HG02759 (cell line): ENCODE measurements at regions not wholly inside any gene's neighbourhood (a gene's known extent, or its start where the extent isn't known, plus 50 kb on each side); places are given as distances from the start of the nearest gene placed in this dataset.
A peak's percentile ranks its signal among the peaks of the same experiment; 100 is the strongest.

ENCODE experiments used
- ATAC-seq: cut with Tn5 transposase; IDR thresholded peaks from one replicate; pipeline ENCODE4 v1.9.1; 2021; ENCODE audit warnings: mild to moderate bottlenecking, moderate library complexity; ENCODE audit not compliant: unreplicated experiment

DNA sequence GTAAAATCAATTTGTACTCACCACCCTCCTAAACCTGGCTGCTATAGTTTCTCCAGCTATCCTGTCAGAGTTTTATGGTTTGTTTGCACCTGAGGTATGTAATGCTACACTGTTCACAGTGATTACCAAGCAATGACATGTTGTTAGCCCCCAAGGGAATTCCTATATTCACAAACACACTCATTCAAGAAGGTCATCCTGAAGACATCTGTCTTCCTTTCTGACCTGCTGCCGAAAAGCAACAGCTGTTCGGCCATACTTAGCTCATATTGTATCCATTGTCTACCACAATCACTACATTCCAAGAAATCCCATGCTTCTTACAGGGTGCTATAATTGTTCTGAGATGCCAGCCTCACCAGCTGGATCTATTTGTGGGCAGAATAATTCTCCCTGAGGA lies 160.1 kb upstream of the GYPA start:
- no peak for ATAC-seq

DNA sequence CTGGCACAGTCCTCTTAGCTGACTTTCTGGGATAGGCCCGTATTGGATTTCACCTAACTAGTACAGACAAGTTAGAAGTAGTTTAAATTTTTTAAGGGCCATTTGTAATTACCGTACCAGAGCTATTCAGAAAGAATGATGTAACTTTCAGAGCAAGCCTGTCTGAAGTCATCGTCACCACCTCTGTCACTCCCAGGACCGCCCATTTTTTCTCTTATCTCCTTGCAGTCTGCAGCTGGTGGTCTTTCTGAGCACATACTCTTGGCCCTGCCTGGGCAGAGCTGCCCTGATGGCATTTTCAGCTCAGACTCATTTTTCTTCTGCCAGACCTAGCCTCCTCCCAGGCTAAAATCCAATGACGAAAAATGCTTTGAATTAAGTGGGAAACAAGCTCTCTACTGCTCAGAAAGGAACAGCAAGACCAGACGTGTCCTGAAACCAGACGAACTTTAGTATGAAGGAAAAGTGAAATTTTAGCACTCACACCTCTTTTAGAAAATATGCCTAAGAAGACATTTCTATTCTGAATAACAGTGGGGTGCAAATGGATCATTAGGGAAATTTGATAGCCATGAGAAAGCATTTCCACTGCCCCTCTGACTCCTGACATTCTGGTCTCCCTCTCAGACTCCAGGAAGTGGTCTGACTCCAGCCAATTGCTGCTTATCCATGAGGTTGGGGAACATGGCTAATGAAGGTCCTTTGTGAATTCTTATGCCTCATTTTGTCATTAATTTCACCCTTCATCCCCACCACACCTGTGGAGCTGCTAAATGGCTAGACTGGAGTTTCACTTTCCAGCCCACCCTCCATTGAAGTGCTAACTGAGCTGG lies 162.4 kb upstream of the GYPA start:
- no peak for ATAC-seq

DNA sequence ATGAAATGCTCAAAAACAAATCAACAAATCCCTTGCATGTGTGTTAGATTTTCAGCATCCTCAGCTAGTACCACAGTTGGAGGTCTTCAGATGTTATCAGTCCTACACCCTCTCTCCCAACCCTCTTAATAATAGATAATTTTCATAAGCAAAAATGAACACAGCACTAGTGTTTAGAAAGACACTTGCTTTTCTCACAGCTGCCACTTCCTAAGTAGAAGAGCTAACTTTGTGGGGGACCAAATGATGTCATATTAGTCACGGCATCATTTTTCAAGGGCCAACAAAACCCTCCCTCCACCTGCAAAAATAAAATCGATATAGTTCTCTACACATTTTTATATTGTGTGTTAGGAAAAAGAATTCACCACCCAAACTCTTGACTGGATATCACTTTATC lies 163.5 kb upstream of the GYPA start:
- ATAC-seq = no peak

DNA sequence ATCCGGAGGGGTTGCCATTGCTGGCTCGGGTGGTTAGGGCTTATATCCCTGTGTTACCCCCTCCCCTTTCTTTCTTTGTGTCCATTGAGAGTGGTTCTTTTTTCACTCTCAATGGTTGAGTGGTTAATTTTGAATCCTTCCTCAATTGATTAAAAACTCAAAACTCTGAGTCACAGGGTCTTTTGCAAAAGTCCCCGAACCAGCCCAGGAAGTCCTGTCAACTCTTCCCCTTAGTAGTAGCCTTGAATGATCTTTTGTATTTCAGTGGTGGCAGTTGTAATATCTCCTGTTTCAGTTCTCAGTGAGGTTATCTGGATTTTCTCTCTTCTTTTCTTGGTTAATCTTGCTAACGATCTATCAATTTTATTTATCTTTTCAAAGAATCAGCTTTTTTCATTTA lies 170.0 kb upstream of the GYPA start:
- ATAC-seq = no peak

DNA sequence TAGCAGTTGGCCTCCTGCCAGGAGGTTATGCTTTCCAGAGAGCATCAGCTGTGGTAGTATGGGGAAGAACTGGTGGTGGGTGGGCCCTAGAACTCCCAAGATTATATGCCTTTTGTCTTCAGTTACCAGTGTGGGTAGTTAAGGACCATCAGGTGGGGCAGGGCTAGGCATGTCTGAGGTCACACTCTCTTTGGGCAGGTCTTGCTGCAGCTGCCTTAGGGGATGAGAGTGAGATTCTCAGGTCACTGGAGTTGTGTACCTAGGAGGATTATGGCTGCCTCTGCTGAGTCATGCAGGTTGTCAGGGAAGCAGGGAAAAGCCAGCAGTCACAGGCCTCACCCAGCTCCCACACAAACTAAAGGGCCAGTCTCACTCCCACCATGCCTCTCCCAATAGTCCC lies 172.9 kb upstream of the GYPA start:
- ATAC-seq = no peak

DNA sequence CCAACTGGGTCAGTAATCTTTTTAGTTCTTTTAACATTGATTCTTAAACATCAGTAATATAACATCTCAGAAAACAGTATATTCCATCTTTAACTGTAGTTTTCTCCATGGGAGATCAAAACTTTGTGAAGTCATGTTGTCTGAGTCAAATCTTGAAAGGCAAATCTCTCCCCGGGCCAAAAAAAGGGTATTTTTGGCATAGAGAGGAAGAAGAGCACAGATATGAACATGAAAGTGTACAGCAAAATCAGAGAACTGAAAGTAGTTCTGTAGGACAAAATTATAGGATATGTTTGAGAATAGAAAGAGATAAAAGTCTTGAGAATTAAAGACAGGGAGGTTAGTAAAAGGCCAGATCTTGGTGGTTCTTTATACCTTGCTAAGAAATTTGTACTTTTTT lies 176.4 kb upstream of the GYPA start:
- no peak for ATAC-seq

DNA sequence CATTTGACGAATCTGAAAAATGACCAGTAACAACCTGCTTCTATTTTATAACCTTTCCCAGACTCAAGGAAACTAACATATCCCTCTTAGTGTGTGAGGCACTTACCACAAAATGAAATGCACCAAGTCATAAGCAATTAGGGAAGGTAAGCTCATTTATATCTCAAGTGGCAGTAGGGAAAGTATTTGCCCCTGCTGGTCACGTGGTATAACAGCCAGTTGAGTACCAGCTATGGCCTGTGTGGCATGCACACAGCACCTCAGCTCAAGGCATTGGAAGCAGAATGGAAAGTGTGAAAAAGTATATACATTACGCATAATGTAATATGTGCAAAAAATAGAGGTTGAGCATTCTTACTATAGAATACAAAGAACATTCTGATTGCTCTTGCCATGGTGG lies 178.3 kb upstream of the GYPA start:
- no peak for ATAC-seq

DNA sequence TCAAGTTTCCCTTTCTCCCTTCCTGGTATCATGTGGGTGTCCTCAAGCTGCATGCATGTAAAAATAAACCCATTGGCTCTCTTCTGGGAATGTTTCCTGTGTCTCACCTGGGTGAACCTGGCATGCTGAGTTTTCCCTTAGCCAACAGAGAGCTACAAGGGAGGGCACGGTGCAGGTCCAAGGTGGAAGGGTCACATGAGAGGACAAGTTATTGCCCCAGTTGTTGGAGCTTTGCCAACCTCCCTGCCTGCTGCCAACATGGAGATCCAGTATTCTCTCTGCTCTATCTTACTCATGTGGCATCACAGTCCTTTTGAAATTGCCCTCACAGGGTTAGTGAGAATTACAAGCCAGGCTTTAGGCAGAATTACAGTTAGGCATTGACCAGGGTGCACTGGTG lies 196.1 kb upstream of the GYPA start:
- ATAC-seq = no peak

DNA sequence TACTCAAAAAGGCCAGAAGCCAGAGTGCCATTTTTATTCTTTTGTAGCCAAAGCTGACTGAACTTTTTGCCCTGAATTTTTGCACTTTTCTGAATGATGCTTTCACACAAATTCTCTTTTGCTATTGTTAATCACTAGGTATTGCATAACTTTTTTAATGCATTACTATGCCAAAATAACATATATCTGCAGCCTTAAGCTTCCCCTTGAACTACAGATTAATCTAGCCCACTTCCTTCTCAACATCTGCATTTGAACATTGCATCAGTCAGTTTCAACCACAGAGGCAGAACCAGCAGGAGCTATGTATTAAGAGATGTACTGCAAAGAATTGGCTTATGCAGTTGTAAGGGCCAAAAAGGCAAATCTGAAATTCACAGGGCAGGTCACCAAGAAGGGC lies 197.6 kb upstream of the GYPA start:
- ATAC-seq = no peak

DNA sequence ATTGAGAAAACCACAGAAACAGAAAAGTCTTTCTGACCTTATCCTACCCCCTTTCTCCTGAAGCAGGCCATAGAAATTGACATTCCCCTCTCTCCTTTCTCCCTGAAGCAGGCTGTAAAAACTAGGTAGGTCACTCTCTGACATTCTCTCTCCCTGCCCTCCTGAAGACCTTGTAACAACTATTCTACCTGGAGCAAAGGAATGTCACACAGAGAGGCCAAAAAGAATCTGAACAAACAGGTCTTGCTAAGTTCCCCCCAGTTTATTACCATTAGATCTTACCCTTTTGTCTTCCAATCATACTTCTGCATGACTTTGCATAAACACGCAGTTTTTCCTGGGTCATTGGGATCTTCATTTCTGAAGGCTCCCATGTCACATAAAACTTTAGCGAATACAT lies 198.3 kb upstream of the GYPA start:
- ATAC-seq = no peak

DNA sequence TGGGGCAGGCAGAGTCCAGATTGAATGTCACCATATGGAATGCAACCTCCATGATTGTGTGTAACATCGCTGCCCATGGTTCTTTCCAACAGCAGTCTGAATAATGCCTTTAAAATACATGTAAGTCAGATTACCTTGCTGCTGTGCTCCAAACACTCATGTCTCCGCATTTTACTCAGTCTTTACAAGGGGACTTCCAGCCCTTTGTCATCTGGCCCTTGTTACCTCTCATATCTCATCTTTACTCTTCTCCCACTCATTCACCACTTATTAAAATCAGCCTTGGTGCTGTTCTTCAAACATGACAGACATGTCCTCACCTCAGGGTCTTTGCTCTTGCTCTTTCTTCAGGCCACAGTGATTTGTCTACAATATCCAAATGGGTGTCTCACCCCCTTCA lies 200.4 kb upstream of the GYPA start:
- ATAC-seq = no peak

DNA sequence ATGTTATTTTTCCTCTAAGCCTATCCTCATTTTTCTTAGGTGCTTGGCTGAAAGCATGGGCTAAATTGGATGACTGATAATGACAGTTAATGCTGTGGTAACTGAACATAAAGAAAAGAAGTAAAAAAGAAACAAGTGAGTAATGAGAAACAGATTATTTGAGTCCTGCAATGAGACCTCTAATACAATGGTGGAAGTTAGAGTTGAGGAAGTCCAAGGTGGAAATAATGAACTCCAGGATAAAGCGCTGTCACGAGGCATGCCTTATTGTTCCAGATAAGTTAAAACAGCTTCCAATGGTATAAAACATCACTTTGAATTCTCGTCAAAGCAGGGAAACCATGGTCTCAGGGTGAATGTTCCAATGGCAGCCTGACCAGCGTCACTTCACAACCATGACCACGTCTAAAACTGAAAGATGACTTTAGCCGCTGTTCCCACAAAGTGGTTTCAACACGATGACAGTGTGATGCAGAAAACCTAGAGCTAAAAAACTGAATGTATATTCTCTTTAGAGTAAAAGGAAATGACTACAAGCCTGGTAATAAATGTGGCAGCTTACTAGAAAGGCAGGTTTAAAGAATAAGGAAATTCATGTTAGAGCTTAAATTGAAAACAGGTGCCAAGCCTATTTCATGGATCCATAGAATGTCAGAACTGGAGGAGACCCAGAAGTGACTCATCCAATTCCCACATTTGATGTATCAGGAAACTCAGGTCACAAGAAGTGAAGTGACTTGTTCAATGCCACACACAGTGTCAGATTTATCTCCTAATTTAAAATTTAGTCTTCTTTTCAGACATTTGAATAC lies 202.6 kb upstream of the GYPA start:
- no peak for ATAC-seq

DNA sequence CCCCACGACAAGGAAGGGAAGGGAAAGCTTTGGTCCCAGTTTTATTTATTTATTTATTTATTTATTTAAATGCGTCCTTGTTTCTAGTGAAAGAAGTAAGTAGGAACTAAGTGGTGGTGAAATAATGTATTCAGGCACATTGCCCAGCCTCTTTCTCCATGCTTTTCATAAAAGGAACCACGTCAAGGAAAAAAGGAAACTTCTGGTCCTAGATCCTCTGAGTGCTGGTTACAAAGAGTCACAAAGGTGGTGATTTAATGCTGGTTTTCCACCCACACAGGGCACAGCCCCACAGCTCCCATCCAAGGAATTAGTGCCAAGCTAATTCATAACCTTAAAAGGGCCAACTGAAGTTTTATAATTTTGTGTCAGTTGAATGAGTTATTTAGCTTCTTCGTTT lies 206.6 kb upstream of the GYPA start:
- ATAC-seq = no peak

DNA sequence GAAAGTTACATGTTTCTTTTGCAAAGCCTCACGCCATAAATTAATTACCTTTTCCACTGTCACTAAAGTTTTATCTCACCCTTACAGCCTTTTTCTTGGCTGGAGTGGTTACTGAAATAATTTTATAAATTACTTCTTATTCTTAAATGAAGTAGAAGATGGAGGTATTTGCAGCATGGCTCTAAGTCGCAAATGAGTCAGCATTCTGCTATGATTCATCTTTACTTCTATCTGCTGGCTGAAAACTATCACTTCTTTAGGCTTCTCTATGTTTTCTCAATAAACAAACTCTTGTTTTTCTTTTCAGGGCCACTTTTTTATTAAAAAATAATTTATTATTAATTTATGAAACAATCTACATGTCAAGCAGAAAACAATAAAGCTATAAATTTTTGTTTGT lies 210.2 kb upstream of the GYPA start:
- no peak for ATAC-seq

DNA sequence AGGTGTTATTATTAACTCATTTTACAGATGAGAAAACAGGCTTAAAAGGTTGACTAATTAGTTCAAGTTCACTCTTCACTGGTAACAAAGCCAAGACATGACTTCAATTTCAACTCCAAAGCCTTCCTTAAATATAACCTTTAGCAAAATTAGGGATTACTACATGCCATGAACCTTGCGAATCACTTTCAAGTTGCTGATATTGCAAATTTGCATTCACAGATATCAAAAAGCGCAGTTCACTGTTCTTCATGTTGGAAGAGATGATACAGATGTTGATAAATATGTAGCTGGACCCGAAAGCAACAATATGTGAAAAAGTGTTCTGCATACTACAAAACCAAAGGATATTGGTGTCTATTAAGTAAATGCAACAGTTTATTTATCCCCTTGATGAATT lies 210.8 kb upstream of the GYPA start:
- no peak for ATAC-seq

DNA sequence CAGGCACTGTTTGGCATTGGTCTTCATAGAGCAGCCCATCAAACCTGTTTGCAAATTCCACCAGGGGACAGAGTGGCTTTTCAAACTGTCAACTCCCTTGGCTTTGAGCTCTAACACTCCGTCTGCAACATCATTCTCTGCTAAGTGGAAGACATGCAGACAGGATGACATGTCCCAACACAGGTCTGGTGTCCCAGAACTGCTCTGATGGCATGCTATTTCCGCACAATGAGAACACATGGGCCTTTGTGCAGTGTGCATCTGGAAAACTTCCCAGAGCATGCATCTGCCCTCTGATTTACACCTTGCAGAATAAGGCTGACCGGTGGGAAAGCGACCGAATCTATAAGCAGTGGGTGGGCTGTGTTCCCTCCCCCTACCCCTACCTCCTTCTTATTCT lies 212.8 kb upstream of the GYPA start:
- ATAC-seq = no peak

DNA sequence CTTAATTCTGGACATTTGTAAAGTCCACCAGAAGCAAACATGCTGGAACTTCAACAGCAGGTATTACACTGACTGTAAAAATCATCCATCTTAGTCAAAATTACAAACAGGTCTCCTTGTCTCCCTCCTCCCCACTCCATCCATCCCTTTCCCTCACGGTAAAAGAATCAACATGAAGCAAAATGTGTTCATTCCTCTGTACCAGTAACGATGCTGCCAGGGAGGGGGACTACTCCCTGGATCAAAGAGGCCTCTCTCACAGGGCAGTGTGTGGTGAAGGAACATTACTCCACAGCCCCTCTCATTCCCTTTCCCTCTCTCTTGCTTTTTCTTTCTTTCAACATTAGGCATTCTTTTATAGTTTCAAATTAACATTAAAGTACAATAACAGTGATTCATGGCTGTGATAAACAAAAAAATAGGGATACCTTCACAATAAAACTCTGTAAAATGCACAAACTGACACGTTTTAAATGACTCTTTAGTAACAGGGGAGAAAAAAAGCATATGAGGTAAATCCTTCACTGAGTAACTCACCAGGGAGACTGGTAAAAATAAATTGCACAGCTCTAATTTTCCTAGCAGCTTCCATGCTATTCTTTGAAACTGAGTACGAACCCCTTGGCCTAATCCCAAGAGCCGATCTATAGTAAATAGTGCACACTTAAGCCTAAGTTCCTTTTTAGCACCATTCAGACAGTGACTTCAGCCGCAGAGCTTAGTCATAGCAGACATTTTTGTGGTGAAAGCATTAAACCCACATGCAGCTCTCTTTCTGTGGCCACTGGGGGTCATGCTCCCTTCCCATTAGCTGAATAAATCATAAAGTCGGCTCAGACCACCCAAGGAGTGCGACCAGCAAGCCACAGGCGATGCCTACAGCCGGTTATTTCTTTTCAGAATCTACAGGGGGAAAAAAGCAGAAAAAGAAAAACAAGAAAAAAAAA lies 215.6 kb upstream of the GYPA start:
- ATAC-seq = peak; percentile 95

DNA sequence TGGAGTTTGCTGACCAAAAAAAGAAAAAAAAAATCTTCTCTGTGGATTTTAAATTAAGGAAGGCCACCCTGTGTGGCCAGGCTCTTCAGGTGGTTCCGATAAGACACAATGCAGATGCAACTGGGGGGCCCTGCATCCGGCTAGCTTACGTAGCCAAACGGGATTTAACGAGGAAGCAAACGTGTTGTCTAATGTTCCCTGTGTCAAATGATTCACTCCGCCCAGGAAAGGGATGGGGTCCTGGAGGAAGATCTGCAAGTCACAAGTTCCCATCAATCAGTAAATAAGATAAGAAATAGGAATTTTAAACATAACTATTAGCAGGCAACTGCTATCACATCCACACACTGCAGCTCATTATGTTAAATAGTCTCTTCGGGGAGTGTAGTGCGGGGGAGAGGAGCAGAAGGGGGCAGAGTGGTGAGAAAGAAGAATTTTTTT lies 216.4 kb upstream of the GYPA start:
- ATAC-seq = no peak

DNA sequence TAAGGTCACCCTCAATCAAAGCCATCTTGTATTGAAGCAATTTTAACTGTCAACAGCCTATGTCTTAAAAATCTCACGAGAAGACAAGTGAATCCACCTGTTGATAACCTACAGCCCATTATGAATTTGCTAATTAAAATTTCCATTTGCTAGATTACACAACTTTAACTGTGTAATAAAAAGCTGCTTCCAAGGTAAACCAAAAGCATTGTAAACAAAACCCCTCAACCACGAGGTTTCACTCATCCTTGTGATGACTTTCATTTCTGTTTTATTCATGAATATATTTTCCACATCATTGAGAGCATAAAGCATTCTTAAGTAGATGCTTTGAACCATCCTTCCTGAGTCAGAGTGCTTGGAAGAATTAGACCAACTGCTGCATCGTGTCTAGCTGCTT lies 217.5 kb upstream of the GYPA start:
- no peak for ATAC-seq

DNA sequence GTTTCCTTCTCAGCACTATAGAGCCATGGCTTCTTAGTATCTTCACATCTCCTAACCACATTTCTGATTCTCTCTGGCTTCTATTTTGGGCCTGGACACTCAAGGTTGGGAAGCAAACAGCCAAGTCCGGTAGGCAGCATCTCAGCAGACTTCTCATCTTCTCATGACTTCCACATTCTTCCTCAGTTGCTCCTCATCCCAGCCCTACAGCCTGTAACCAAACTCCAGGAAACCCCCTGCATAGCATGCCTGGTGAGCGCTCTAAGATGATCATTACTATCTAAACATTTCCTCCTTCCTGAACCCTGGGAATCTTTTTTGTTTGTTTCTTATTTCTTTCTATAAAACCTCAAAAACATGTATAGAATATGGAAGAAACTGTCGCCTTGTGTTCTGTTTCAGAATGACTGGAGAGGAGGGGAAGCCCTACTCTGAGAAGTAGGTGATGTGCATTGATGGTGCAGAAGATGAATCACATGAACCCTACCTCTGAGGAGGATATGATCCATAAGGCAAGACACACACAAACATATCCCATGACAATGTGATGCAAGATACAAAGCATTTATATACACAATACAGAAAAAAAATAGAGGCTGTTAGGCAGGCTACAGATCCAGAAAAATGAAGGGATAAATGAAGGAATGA lies 219.8 kb upstream of the GYPA start:
- no peak for ATAC-seq

DNA sequence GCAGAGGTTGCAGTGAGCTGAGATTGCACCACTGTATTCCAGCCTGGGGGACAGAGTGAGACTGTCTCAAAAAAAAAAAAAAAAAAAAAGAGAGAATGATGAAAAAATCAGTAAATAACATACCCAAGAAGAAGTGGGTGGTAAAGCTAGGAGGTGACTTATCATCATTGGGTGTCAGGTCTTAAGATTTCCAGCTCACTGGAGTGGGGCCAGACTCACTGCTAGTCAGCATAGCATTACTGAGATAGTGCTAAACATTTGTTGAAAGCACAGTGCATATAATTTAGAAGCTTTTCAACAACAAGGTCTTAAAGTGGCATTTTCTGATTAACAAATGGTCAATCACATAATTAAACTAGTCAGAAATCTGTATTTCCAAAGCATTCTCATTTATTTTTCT lies 221.8 kb upstream of the GYPA start:
- no peak for ATAC-seq
